Activated CD8-positive, alpha-beta memory T cell treated with anti-CD3 and anti-CD28 coated beads, Interleukin-2, amount 10 ng/mL, durations not matched to agents 7 days and 5 days (primary cell): ENCODE measurements at regions not wholly inside any gene's neighbourhood (a gene's known extent, or its start where the extent isn't known, plus 50 kb on each side); places are given as distances from the start of the nearest gene placed in this dataset.

Experiments used
- ATAC-seq: fragments of 150-1000 bp; cut with Tn5 transposase; one replicate; pipeline ENCODE4 v1.10.0; 2021; ENCODE audit warnings: moderate library complexity
- CTCF ChIA-PET: fragments of 350-600 bp; sonication (Branson Sonifier 250); formaldehyde crosslinking; loops from one replicate; lab custom pipeline; 2021; ENCODE audit warnings: antibody characterized with exemption; lab: Charles Lee
- DNase-seq: peaks from one replicate; pipeline ENCODE4 v3.0.0-alpha.2; 2020
- H3K27ac Mint-ChIP-seq: one replicate; pipeline ENCODE4 v1.8.0; 2021; ENCODE audit warnings: mild to moderate bottlenecking, mixed read lengths
- H3K27me3 Mint-ChIP-seq: one replicate; pipeline ENCODE4 v1.8.0; 2021; ENCODE audit warnings: mixed read lengths
- H3K36me3 Mint-ChIP-seq: one replicate; pipeline ENCODE4 v1.8.0; 2021; ENCODE audit warnings: mild to moderate bottlenecking, mixed read lengths
- H3K4me1 Mint-ChIP-seq: one replicate; pipeline ENCODE4 v1.8.0; 2021; ENCODE audit warnings: mixed read lengths
- H3K4me3 Mint-ChIP-seq: one replicate; pipeline ENCODE4 v1.8.0; 2021; ENCODE audit warnings: mild to moderate bottlenecking, moderate library complexity, mixed read lengths
- H3K9me3 Mint-ChIP-seq: one replicate; pipeline ENCODE4 v1.8.0; 2022; ENCODE audit warnings: low read depth, mixed read lengths

GRCh38 chr11:134916421-134917213, 504.6 kb upstream of the B3GAT1 start:
- CTCF ChIA-PET: no interaction called here
- ATAC-seq (no peak), DNase-seq (no peak)
- no peak overlapping the region for H3K4me3 Mint-ChIP-seq
- H3K4me1 Mint-ChIP-seq: no peaks in the 10 kb centered on the region
- H3K36me3 Mint-ChIP-seq: no peaks in the 10 kb centered on the region
- peaks cover 12% of the 10 kb centered on the region for H3K27me3 Mint-ChIP-seq
- H3K27ac Mint-ChIP-seq: no peak overlapping the region
- no peaks in the 10 kb centered on the region for H3K9me3 Mint-ChIP-seq

DNA sequence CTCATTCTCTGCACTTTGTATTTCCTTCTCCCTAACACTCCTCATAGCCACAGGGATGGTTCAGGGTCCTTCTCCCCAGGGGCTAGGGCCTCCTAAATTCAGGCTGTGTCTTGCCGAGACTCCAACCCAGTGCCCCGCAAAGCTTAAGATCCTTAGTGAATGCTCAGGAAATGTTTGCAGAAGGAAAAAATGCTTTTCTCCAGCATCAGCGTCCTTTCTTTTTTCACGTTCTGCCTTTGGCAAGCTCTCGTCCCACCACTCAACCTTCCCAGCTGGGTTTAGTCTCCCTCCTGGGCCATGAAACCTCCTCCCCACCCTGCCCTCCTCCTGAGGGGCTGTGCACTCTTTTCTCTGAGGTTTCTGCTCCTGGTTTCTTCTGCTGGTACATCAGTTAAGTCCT, 503.8 kb upstream of the B3GAT1 start:
- no peaks in the 10 kb centered on the region for H3K36me3 Mint-ChIP-seq
- DNase-seq (no peak), ATAC-seq (no peak)
- H3K27ac Mint-ChIP-seq: no peak overlapping the region
- H3K4me3 Mint-ChIP-seq: no peak overlapping the region
- peaks cover 8% of the 10 kb centered on the region for H3K27me3 Mint-ChIP-seq
- CTCF ChIA-PET: no interaction called here
- no peaks in the 10 kb centered on the region for H3K9me3 Mint-ChIP-seq
- H3K4me1 Mint-ChIP-seq: no peaks in the 10 kb centered on the region

- ATAC-seq: no peak
- no peaks in the 10 kb centered on the region for H3K4me1 Mint-ChIP-seq
- H3K36me3 Mint-ChIP-seq: no peaks in the 10 kb centered on the region
- H3K27me3 Mint-ChIP-seq: peaks cover 5% of the 10 kb centered on the region
- DNase-seq: no peak
- no peaks in the 10 kb centered on the region for H3K9me3 Mint-ChIP-seq
- H3K27ac Mint-ChIP-seq: no peak overlapping the region
- CTCF ChIA-PET: interaction anchor here (0.9 kb wide), 1 partner anchor 46 kb away, joined by 3 read pairs; no protein-coding TSS in a partner anchor
- H3K4me3 Mint-ChIP-seq: no peak overlapping the region
These were observed 503.2 kb upstream of the B3GAT1 start for GRCh38 chr11:134915212-134915611.

DNA sequence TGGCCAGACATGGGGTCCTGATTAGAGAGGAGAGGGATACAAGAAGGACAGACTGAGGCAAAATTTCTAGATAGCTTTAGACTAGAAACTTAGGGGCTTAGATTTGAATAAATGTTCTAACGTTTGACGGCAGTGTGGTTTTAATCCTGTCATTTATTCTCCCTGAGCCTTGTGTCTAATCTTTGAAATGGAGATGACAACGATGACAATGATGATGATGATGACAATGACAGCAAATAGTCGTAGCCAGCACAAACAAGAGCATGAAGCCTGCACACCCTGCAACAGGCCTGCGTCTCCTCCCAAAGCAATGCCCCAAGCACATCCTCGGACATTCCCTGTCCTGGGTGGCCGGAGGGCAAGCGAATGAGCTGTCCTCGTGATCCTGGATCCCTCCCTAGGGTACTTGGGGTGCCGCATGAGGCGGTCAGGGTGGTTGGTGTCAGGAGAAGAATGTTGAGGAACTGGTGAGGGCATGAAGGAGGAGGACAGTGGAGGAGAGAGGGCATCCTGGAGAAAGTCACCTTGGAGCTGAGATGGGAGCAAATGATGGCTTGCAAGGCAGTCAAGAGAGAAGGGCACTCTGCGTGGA, 502.1 kb upstream of the B3GAT1 start:
- H3K9me3 Mint-ChIP-seq: no peaks in the 10 kb centered on the region
- no peaks in the 10 kb centered on the region for H3K36me3 Mint-ChIP-seq
- H3K4me3 Mint-ChIP-seq: no peak overlapping the region
- CTCF ChIA-PET: no interaction called here
- ATAC-seq (no peak), DNase-seq (no peak)
- H3K27me3 Mint-ChIP-seq: peaks cover 2% of the 10 kb centered on the region
- H3K27ac Mint-ChIP-seq: no peak overlapping the region
- H3K4me1 Mint-ChIP-seq: no peaks in the 10 kb centered on the region

GRCh38 chr11:134913391-134913790, 501.3 kb upstream of the B3GAT1 start:
- Mint-ChIP-seq H3K27me3 (no peaks in the 10 kb centered on the region), H3K9me3 (no peaks in the 10 kb centered on the region), H3K27ac (no peak overlapping the region), H3K4me1 (no peaks in the 10 kb centered on the region), H3K36me3 (no peaks in the 10 kb centered on the region), H3K4me3 (no peak overlapping the region)
- ATAC-seq (no peak), DNase-seq (no peak)
- CTCF ChIA-PET: no interaction called here

- DNase-seq (no peak), ATAC-seq (no peak)
- CTCF ChIA-PET: no interaction called here
- Mint-ChIP-seq H3K4me3 (no peak overlapping the region), H3K9me3 (no peaks in the 10 kb centered on the region), H3K27me3 (no peaks in the 10 kb centered on the region), H3K36me3 (no peaks in the 10 kb centered on the region), H3K27ac (no peak overlapping the region), H3K4me1 (no peaks in the 10 kb centered on the region)
These were observed 499.6 kb upstream of the B3GAT1 start for GRCh38 chr11:134911514-134912180.

- CTCF ChIA-PET: no interaction called here
These were observed 496.5 kb upstream of the B3GAT1 start for GRCh38 chr11:134908583-134908982.

GRCh38 chr11:134907636-134908035, 495.6 kb upstream of the B3GAT1 start:
- no peaks in the 10 kb centered on the region for H3K36me3 Mint-ChIP-seq
- CTCF ChIA-PET: no interaction called here
- H3K27ac Mint-ChIP-seq: no peak overlapping the region
- no peaks in the 10 kb centered on the region for H3K4me1 Mint-ChIP-seq
- no peak overlapping the region for H3K4me3 Mint-ChIP-seq
- no peaks in the 10 kb centered on the region for H3K27me3 Mint-ChIP-seq
- ATAC-seq: no peak
- DNase-seq: no peak
- no peaks in the 10 kb centered on the region for H3K9me3 Mint-ChIP-seq

More at GRCh38 chr11:134908583-134908982, 496.5 kb upstream of the B3GAT1 start:
- no peaks in the 10 kb centered on the region for H3K36me3 Mint-ChIP-seq
- H3K9me3 Mint-ChIP-seq: no peaks in the 10 kb centered on the region
- H3K4me3 Mint-ChIP-seq: no peak overlapping the region
- H3K27ac Mint-ChIP-seq: no peak overlapping the region
- ATAC-seq: no peak
- DNase-seq: no peak
- H3K4me1 Mint-ChIP-seq: no peaks in the 10 kb centered on the region
- no peaks in the 10 kb centered on the region for H3K27me3 Mint-ChIP-seq

- no peaks in the 10 kb centered on the region for H3K4me1 Mint-ChIP-seq
- CTCF ChIA-PET: no interaction called here
- H3K36me3 Mint-ChIP-seq: no peaks in the 10 kb centered on the region
- ATAC-seq: no peak
- no peak overlapping the region for H3K4me3 Mint-ChIP-seq
- H3K9me3 Mint-ChIP-seq: no peaks in the 10 kb centered on the region
- no peak for DNase-seq
- H3K27ac Mint-ChIP-seq: no peak overlapping the region
- no peaks in the 10 kb centered on the region for H3K27me3 Mint-ChIP-seq
These were observed 494.4 kb upstream of the B3GAT1 start for GRCh38 chr11:134906356-134906955.

GRCh38 chr11:134905928-134906327, 493.9 kb upstream of the B3GAT1 start:
- Mint-ChIP-seq H3K4me3 (no peak overlapping the region), H3K27ac (no peak overlapping the region), H3K27me3 (no peaks in the 10 kb centered on the region)

GRCh38 chr11:134905517-134905916, 493.5 kb upstream of the B3GAT1 start:
- no peak for ATAC-seq
- CTCF ChIA-PET: no interaction called here
- no peaks in the 10 kb centered on the region for H3K4me1 Mint-ChIP-seq
- H3K27me3 Mint-ChIP-seq: no peaks in the 10 kb centered on the region
- no peaks in the 10 kb centered on the region for H3K9me3 Mint-ChIP-seq
- no peaks in the 10 kb centered on the region for H3K36me3 Mint-ChIP-seq
- H3K4me3 Mint-ChIP-seq: no peak overlapping the region
- no peak for DNase-seq
- no peak overlapping the region for H3K27ac Mint-ChIP-seq

More at GRCh38 chr11:134905928-134906327, 493.9 kb upstream of the B3GAT1 start:
- Mint-ChIP-seq H3K36me3 (no peaks in the 10 kb centered on the region), H3K4me1 (no peaks in the 10 kb centered on the region), H3K9me3 (no peaks in the 10 kb centered on the region)
- no peak for DNase-seq
- CTCF ChIA-PET: no interaction called here
- ATAC-seq: no peak

- Mint-ChIP-seq H3K27ac (no peak overlapping the region), H3K9me3 (no peaks in the 10 kb centered on the region)
These were observed 492.2 kb upstream of the B3GAT1 start for GRCh38 chr11:134904103-134904790.

More at GRCh38 chr11:134904103-134904790, 492.2 kb upstream of the B3GAT1 start:
- H3K4me1 Mint-ChIP-seq: no peaks in the 10 kb centered on the region
- H3K4me3 Mint-ChIP-seq: no peak overlapping the region
- ATAC-seq: no peak
- CTCF ChIA-PET: interaction anchor here (1.5 kb wide), 1 partner anchor 36 kb away, joined by 4 read pairs; no protein-coding TSS in a partner anchor
- no peaks in the 10 kb centered on the region for H3K36me3 Mint-ChIP-seq
- no peaks in the 10 kb centered on the region for H3K27me3 Mint-ChIP-seq
- no peak for DNase-seq
